Stimulated activated CD4-positive, alpha-beta T cell treated with anti-CD3 and anti-CD28 coated beads, Interleukin-4, amount 100 ng/mL, for 1 hour (primary cell): ENCODE measurements at regions not wholly inside any gene's neighbourhood (a gene's known extent, or its start where the extent isn't known, plus 50 kb on each side); places are given as distances from the start of the nearest gene placed in this dataset.

Experiments used
- DNase-seq: peaks from one replicate; pipeline ENCODE4 v3.0.0-alpha.2; 2020

DNA sequence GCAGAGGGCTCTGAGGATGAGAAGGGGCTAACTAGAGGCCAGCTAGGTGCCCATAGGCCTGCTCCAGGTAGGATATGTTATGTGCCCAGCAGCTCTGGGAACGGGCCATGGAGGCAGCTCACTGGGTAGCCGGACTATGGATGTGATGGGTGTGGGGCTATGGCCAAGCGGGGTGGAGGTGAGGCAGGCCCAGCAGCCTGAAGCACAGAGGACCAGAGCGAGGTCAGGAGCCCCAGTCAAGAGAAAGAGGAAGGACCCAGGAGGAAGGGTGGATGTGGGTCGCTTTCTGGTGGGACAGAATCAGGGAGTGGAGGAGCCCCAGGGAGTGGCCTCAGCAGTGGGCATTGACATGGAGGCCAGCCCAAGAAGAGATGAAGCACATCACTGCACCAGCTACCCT is 117.9 kb upstream of the MLN start:
- DNase-seq, result no peak

DNA sequence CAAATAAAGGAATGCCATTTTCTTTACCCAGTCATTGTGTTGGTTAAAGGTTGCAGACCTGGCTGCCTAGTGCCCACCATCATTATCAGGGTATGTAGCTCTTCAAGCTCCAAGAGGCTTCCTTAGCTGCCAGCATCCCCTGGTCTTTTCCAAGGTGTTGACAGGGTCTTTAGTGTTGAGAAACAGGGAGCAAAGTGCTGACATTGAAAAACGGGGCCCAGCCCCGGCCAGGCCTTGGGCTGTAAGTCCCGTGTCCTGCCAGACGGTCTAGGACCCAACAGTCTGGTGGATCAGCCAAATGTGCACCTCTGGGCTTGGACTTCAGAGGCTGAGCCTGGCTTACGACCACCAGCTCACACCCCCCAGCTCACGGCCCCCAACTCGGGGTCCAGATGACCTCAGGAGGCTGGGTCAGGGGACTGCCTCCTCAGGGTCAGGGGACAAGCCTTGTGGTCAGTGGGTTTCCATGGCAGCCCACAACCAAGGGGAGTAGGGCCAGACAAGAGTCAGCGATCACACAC is 114.4 kb upstream of the MLN start:
- no peak for DNase-seq

DNA sequence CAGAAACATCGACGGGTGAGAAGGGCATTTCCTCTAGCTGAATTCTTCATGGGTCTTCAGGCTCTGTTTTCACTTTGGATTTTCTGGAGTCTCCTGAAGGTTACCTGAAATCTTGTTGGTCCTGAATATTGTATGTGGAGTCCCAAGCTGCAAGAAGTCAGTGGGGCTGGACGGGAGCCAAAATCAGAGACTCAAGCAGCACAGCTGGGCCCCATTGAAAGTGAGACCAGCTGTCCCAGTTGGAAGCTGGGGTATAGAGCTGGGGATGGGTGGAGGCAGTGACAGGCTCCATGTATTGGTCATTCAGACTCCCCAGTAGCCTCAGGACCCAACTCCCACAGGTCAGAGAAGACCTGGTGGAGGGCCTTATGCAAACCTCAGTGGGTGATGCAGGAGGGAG is 111.3 kb upstream of the MLN start:
- DNase-seq, result no peak

DNA sequence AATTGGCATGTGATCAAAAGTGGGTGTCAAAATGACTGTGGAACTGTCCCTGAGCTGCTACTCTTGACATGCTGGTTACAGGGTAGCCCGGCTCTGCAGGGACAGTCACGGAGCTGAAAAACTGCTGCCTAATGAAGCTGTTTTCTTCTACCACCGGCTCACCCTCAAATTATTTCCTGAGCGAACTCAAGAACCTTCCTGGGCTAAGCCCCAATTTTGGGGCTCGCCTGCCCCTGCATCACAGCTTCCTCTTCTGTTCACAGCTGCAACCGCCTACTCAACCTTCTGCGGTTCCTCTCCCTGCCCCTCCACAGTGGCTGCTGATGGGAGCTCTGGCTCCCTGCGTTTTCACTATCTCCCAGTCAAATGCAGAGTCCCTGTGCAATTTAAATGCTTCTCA is 110.8 kb upstream of the MLN start:
- DNase-seq, result peak; percentile 36

- no peak for DNase-seq
Measured at GRCh38 chr6:33912195-33912594, 108.4 kb upstream of the MLN start.

DNA sequence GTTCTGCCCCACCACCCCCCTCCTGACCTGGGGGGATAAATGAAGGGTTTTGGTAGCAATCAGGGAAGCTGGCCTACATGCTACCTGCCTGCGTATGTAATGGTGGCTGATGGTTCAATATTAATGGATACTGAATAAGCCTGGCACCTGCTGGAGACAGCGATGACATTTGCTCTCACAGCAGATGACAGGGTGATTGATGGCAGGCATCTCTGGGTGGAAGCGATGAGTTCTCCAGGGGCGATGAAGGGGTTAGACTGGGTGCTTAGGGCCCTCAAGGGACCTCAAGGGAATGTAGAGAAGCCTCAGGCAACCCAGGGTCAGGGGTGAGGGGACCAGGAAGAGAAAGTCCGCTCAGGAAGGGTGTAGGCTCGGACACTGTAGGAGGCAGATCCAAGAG is 107.7 kb upstream of the MLN start:
- DNase-seq, result no peak

DNA sequence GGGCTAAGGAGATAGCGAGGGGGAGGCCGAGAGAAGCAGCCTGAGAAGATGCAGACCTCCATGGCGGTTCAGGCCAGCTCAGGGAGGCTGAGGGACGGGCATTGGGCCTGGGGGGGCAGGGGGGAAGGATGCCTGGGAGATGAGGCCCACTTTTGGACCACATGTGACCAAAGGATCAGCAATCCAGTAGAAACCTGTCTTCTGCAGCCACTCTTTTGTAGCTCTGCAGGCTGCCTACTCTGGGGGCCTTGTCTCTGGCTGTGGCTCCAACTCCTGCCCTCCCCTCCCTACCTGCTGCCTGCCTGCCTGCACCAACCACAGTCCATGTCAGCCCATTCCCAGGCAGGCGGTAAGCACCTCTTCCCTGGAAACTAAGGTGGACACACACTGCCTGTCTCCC is 106.8 kb upstream of the MLN start:
- no peak for DNase-seq

GRCh38 chr6:33909737-33910136 is 105.9 kb upstream of the MLN start:
- no peak for DNase-seq

- no peak for DNase-seq
Measured at GRCh38 chr6:33908025-33908424, 104.2 kb upstream of the MLN start.

- DNase-seq, result no peak
Measured at GRCh38 chr6:33907227-33907626, 103.4 kb upstream of the MLN start.

- DNase-seq, result no peak
Measured at GRCh38 chr6:33906439-33906838, 102.6 kb upstream of the MLN start.

DNA sequence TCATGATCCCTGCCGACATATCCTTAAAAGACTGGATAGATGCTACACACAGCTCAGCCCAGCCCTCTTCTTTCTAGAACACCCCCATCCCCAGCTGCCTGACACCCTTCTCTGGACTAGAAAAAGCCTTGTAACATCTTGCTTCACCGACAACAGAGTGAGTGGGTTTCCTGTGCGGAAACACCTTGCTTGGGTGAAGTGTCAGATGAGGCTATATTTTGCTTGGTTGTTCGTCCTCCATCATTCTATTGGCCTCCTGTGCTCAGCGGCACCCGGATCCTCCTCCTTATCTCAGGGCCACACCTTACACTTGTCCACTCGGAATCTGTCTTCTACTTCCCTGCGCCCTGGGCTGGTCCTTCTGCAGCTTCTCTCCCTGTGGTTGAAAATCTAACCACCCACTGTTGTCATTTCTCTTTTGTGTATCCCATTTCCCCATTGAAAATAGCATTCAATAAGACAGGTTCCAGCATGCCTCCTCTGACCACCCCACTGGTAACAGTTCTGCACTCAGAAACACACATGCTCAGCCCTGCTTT is 101.3 kb upstream of the MLN start:
- no peak for DNase-seq

GRCh38 chr6:33904747-33905065 is 100.9 kb upstream of the MLN start:
- DNase-seq, result no peak

DNA sequence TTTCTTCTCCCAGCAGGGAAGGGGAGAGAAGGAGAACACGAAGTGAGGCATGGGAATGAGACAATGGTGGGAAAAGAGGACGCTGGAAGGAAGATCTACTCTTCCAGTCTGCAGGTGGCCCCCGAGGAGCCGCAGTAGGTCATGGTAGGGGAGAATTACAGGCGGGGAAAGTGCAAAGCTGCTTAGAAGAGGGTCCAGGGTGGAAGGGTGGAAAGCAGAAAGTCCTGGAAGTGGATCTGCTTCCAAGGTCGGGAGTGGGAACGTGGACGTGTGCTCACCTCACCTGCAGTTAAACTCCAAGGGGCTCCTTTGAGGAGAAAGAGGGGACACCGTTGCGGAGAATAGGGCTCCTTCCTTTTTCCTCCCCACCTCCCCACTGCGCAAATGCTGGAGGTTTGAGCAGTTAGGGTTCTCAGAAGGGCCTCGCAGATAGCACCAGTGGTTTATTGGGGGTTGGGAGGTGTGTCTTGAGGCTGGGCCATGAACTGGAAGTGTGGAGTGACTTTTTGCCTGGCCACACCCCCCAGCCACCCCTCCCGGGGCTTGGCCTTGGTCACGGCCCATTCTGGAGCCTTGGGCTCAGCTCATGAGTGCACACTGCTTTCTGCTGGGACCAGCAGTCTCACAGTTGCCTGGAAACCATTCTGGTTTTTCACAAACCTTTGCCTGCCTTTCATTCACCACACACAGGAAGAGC is 100.4 kb upstream of the MLN start:
- peak; percentile 26 for DNase-seq

- DNase-seq, result no peak
Measured at GRCh38 chr6:33903579-33903978, 99.8 kb upstream of the MLN start.

GRCh38 chr6:33902457-33902853 is 98.7 kb upstream of the MLN start:
- DNase-seq, result no peak

GRCh38 chr6:33901822-33902456 is 98.1 kb upstream of the MLN start:
- no peak for DNase-seq

- DNase-seq, result no peak
Measured at GRCh38 chr6:33898771-33899170, 95.0 kb upstream of the MLN start.

GRCh38 chr6:33897189-33897780 is 93.5 kb upstream of the MLN start:
- no peak for DNase-seq

DNA sequence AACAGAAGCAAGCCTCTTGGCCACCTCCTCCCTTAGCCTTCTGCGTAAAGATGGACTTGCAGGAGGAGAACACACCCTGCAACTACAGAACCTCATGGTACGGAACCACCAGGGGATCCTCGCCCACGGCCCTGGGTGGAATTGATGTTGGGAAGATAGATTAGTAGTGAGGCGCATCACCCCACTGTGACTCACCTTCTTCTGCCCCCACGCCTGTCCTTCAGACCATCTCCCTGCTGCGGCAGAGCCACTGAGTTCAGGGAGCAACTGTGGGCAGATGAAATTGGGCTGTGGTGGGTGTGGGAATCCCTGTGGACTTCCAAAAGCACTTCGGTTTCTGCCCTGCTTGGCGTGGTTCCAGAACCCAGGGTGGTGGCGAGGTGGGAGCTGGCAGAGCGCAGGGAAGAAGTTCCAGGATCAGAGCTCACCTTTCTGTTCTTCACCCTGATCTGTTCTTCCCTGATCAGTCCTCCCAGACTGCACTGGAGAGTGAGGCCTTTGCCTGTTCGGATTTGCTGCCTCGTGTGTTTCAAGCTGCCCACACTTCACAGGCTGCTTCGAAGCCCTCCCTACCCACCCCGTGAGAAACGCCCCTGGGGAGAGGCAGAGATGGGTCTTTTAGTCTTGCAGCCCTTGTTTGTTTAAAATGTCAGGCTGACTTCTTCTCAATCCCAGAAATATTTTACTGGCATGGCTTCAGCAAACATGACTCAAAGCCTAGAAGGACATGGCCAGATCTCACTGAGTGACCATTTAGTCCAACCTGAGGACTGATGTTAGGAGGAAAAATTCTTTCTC is 92.8 kb upstream of the MLN start:
- no peak for DNase-seq

DNA sequence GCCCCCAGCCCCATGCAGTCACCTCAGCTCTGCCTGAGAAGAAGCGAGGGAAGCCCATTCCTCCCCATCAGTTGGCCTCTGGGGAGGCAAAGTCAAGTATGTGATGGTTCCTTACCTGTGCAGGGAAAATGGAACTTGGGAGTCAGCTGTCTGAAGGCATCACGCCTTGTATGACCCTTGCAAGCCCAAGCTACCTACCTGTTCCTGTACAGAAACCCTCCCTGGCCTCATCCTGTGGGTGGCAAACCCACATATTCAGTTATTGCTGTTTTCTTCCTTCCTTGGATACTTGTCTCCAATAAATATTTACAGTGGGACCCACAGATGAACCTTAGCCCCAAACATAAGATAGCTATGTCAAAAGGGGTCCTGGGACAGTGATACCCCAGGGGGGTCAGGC is 92.2 kb upstream of the MLN start:
- no peak for DNase-seq

- DNase-seq, result no peak
Measured at GRCh38 chr6:33895296-33895695, 91.5 kb upstream of the MLN start.

DNA sequence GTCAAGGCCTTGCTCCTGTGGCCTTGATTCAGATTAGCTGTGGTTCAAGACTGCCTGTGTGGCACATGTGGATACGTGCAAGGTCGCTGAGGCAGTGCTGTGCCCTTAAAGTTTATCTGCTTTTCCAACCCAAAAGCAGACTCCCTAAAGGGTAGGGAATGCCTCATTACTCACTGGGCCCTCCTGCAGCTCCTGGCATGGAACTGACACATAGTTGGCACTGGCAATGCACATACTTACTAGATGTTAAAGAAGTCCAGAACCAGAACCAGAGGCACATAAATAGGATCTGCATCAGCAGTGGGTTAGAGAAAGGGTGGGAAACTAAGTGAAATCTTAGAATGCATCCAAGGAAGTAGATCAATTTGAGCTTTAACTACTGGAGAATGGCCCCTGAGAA is 90.6 kb upstream of the MLN start:
- no peak for DNase-seq
